Tibial nerve (tissue), 4 donors: ENCODE measurements at regions not wholly inside any gene's neighbourhood (a gene's known extent, or its start where the extent isn't known, plus 50 kb on each side); places are given as distances from the start of the nearest gene placed in this dataset.

Experiments used
- CTCF ChIP-seq, 5 experiments: fragments of 200-600 bp in 3 of 5; fragments of 450-650 bp in 2 of 5; sonication (generic) in 3 of 5; IDR thresholded peaks; one replicate each; pipeline ENCODE4 v1.5.1; 2016 to 2019; ENCODE audit warnings: antibody characterized with exemption in 5 of 5, mild to moderate bottlenecking in 3 of 5, moderate library complexity in 2 of 5
- EP300 ChIP-seq, 2 donors: sonication (generic); formaldehyde crosslinking; IDR thresholded peaks; one replicate each; pipeline ENCODE4 v1.6.1; 2017; ENCODE audit warnings: antibody characterized with exemption in 2 of 2, mild to moderate bottlenecking in 1 of 2
- POLR2A ChIP-seq, 2 donors: fragments of 450-650 bp; IDR thresholded peaks; one replicate each; pipeline ENCODE4 v1.6.1; 2017; ENCODE audit warnings: antibody characterized with exemption in 2 of 2, mild to moderate bottlenecking in 2 of 2, moderate library complexity in 2 of 2

- no peak for TF ChIP-seq CTCF (IDR thresholded peaks at IDR 0.05)
- TF ChIP-seq POLR2A (IDR thresholded peaks at IDR 0.05): no peak
- TF ChIP-seq EP300 (IDR thresholded peaks at IDR 0.05): no peak
Measured at GRCh38 chr14:103216857-103217256, 93.6 kb downstream of the TNFAIP2 start.
